Ishikawa (cell line): ENCODE measurements at regions not wholly inside any gene's neighbourhood (a gene's known extent, or its start where the extent isn't known, plus 50 kb on each side); places are given as distances from the start of the nearest gene placed in this dataset.

Experiments
- CEBPB ChIP-seq: IDR thresholded peaks from 2 replicates; pipeline ENCODE4 v1.6.1; 2012
- CREB1 ChIP-seq: IDR thresholded peaks from 2 replicates; pipeline ENCODE4 v1.6.1; 2012; ENCODE audit warnings: low read depth
- EGR1 ChIP-seq: IDR thresholded peaks from 2 replicates; pipeline ENCODE4 v1.6.1; 2012
- EP300 ChIP-seq: IDR thresholded peaks from 2 replicates; pipeline ENCODE4 v1.6.1; 2012; ENCODE audit warnings: borderline replicate concordance
- FOXM1 ChIP-seq: IDR thresholded peaks from 2 replicates; pipeline ENCODE4 v1.6.1; 2012; ENCODE audit warnings: low read depth, borderline replicate concordance
- MAX ChIP-seq: IDR thresholded peaks from 2 replicates; pipeline ENCODE4 v1.6.1; 2012
- NFIC ChIP-seq: IDR thresholded peaks from 2 replicates; pipeline ENCODE4 v1.6.1; 2012
- RAD21 ChIP-seq: IDR thresholded peaks from 2 replicates; pipeline ENCODE4 v1.6.1; 2012; ENCODE audit warnings: low read depth
- REST ChIP-seq: IDR thresholded peaks from 2 replicates; pipeline ENCODE4 v1.6.1; 2012; ENCODE audit warnings: low read depth, mild to moderate bottlenecking
- TAF1 ChIP-seq: IDR thresholded peaks from 2 replicates; pipeline ENCODE4 v1.6.1; 2012; ENCODE audit warnings: low read depth, mild to moderate bottlenecking
- TCF12 ChIP-seq: IDR thresholded peaks from 2 replicates; pipeline ENCODE4 v1.6.1; 2012; ENCODE audit warnings: low read depth
- TEAD4 ChIP-seq: IDR thresholded peaks from 2 replicates; pipeline ENCODE4 v1.6.1; 2012
- USF1 ChIP-seq: IDR thresholded peaks from 2 replicates; pipeline ENCODE4 v1.6.1; 2012
- YY1 ChIP-seq: IDR thresholded peaks from 2 replicates; pipeline ENCODE4 v1.6.1; 2012; ENCODE audit warnings: low read depth

GRCh38 chr13:109625156-109625555, 161.2 kb downstream of the IRS2 start:
- no peak for TF ChIP-seq NFIC
- no peak for TF ChIP-seq EGR1
- no peak for TF ChIP-seq REST
- no peak for TF ChIP-seq YY1
- TF ChIP-seq MAX: no peak
- TF ChIP-seq TAF1: no peak
- TF ChIP-seq TCF12: no peak
- no peak for TF ChIP-seq EP300
- no peak for TF ChIP-seq CREB1
- TF ChIP-seq CEBPB: no peak
- no peak for TF ChIP-seq RAD21
- TF ChIP-seq FOXM1: no peak
- TF ChIP-seq USF1: no peak
- TF ChIP-seq TEAD4: no peak
